ENCODE measurements at regions not wholly inside any gene's neighbourhood (a gene's known extent, or its start where the extent isn't known, plus 50 kb on each side); places are given as distances from the start of the nearest gene placed in this dataset.

DNA sequence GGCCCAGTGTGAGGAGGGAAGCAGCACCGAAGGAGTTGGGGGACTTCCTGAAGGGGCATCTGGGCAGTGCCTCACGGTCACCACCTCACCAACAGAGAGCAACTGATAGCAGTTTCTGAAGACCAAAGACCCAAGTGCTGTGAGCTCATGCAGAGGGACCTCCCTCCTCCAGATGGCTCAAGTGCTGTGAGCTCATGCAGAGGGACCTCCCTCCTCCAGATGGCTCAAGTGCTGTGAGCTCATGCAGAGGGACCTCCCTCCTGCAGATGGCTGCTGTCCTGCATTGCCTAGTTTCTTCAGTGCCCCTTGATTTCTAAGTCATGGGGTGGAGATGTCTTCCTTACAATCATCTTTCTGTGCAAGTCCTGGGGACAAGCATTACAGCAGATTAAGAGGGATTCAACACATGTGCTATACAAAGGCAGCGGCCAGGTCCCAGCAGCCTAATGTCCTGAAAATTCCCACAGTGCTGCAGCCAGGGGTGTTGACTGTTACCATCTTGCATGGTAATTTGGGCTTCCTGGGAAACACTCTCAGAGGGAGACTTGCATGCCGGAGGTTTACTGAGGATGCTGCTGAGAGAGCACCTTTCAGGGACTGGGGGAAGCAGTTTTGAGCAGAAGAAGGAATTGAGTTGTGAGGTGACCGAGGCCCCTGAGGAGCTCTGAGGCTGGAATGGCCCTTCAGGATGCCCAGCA lies 409.3 kb downstream of the GALR1 start:
- TF ChIP-seq, protein P1, sequence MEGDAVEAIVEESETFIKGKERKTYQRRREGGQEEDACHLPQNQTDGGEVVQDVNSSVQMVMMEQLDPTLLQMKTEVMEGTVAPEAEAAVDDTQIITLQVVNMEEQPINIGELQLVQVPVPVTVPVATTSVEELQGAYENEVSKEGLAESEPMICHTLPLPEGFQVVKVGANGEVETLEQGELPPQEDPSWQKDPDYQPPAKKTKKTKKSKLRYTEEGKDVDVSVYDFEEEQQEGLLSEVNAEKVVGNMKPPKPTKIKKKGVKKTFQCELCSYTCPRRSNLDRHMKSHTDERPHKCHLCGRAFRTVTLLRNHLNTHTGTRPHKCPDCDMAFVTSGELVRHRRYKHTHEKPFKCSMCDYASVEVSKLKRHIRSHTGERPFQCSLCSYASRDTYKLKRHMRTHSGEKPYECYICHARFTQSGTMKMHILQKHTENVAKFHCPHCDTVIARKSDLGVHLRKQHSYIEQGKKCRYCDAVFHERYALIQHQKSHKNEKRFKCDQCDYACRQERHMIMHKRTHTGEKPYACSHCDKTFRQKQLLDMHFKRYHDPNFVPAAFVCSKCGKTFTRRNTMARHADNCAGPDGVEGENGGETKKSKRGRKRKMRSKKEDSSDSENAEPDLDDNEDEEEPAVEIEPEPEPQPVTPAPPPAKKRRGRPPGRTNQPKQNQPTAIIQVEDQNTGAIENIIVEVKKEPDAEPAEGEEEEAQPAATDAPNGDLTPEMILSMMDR (IDR thresholded peaks at IDR 0.05; ENCODE audit: low read depth, low read length), result no peak
- no peak for TF ChIP-seq EZH2phosphoT487 (IDR thresholded peaks at IDR 0.05; ENCODE audit: low read depth)
